ENCODE measurements at regions not wholly inside any gene's neighbourhood (a gene's known extent, or its start where the extent isn't known, plus 50 kb on each side); places are given as distances from the start of the nearest gene placed in this dataset.

- POLR2A ChIA-PET: no interaction called here
- CTCF ChIA-PET: interaction anchor here (1.8 kb wide), 1 partner anchor 8 kb away, joined by 3 read pairs; no protein-coding TSS in a partner anchor
- Mint-ChIP-seq H3K4me1 (peaks cover 15% of the 10 kb centered on the region), H3K27ac (no peak overlapping the region), H3K36me3 (ENCODE audit: low read depth) (no peaks in the 10 kb centered on the region), H3K9me3 (peaks cover 12% of the 10 kb centered on the region), H3K4me3 (no peak overlapping the region), H3K27me3 (peaks cover 6% of the 10 kb centered on the region)
- no peak for DNase-seq
Measured at GRCh38 chr2:100683231-100683630, 120.4 kb downstream of the PDCL3 start.

DNA sequence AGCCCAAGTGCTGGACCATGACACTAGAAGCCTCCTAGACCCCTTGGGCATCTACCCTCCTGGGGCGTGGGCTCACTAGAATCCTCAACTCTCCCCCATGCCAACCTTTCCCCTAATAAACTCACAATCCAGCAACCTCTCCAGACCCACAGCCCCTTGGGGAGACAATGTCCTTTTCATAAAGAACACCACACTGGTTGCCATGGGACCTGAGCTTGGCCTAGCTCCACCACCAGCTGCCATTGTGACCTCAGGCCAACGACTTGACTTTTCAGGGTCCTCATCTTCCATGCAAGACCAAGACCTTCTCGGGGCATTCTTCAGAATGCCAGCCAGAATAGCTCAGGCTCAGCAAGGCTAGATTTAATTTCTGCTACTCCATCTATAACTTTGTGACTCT is 128.1 kb upstream of the NPAS2 start:
- Mint-ChIP-seq H3K27me3 (no peaks in the 10 kb centered on the region), H3K4me1 (no peaks in the 10 kb centered on the region), H3K27ac (no peak overlapping the region), H3K4me3 (no peak overlapping the region), H3K36me3 (ENCODE audit: low read depth) (peaks cover 2% of the 10 kb centered on the region), H3K9me3 (peaks cover 27% of the 10 kb centered on the region)
- no peak for DNase-seq
- ChIA-PET CTCF (no interaction called here), POLR2A (no interaction called here)

GRCh38 chr2:100692381-100692780 is 127.6 kb upstream of the NPAS2 start:
- H3K9me3 Mint-ChIP-seq: peaks cover 26% of the 10 kb centered on the region

GRCh38 chr2:100692906-100693305 is 127.0 kb upstream of the NPAS2 start:
- Mint-ChIP-seq H3K27me3 (no peaks in the 10 kb centered on the region), H3K4me3 (no peak overlapping the region), H3K4me1 (no peaks in the 10 kb centered on the region), H3K36me3 (ENCODE audit: low read depth) (peaks cover 2% of the 10 kb centered on the region), H3K27ac (no peak overlapping the region), H3K9me3 (peaks cover 24% of the 10 kb centered on the region)
- ChIA-PET CTCF (interaction anchor here (0.6 kb wide), 1 partner anchor 68 kb away, joined by 3 read pairs; no protein-coding TSS in a partner anchor), POLR2A (no interaction called here)
- no peak for DNase-seq

More at GRCh38 chr2:100692381-100692780, 127.6 kb upstream of the NPAS2 start:
- H3K4me1 Mint-ChIP-seq: no peaks in the 10 kb centered on the region
- POLR2A ChIA-PET: no interaction called here
- H3K4me3 Mint-ChIP-seq: no peak overlapping the region
- CTCF ChIA-PET: interaction anchor here (0.6 kb wide), 1 partner anchor 67 kb away, joined by 3 read pairs; no protein-coding TSS in a partner anchor
- no peaks in the 10 kb centered on the region for H3K27me3 Mint-ChIP-seq
- no peak overlapping the region for H3K27ac Mint-ChIP-seq
- no peak for DNase-seq
- peaks cover 2% of the 10 kb centered on the region for H3K36me3 Mint-ChIP-seq (ENCODE audit: low read depth)

- Mint-ChIP-seq H3K4me1 (peaks cover 8% of the 10 kb centered on the region), H3K4me3 (no peak overlapping the region), H3K36me3 (ENCODE audit: low read depth) (peaks cover 2% of the 10 kb centered on the region), H3K27me3 (no peaks in the 10 kb centered on the region), H3K27ac (no peak overlapping the region), H3K9me3 (peaks cover 26% of the 10 kb centered on the region)
- ChIA-PET CTCF (no interaction called here), POLR2A (no interaction called here)
- no peak for DNase-seq
Measured at GRCh38 chr2:100699131-100699530, 120.8 kb upstream of the NPAS2 start.

DNA sequence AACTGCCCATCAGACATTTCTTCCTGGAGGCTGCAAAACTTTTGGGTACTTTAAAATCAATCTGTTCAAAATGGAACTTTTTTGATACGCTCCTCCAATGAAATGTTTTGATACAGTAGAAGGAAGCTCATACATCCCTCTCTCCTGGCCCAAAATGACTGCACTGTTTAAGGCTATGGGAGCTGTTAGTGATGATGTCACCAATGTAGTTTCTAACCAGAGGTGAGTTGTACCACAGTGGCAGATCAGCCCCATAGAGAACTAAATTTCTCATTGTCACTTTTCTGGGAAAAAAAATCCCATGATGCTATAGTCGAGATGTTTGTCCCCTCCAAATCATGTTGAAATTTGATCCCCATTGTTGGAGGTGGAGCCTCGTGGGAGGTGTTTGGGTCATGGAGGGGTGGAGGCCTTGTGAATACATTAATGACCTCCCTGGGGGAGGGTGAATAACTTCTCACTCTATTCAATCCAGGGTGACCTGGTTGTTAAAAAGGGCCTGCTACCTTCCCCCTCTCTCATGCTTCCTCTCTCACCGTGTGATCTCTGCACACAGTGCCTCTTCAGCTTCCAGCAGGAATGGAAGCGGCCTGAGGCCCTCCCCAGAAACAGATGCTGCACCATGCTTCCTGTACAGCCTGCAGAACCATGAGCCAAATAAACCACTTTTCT is 117.4 kb upstream of the NPAS2 start:
- no peak for DNase-seq
- ChIA-PET CTCF (no interaction called here), POLR2A (no interaction called here)
- Mint-ChIP-seq H3K4me3 (no peak overlapping the region), H3K27me3 (no peaks in the 10 kb centered on the region), H3K9me3 (peaks cover 7% of the 10 kb centered on the region), H3K36me3 (ENCODE audit: low read depth) (no peaks in the 10 kb centered on the region), H3K27ac (no peak overlapping the region), H3K4me1 (peaks cover 19% of the 10 kb centered on the region)

- ChIA-PET POLR2A (no interaction called here), CTCF (no interaction called here)
- DNase-seq: no peak
- Mint-ChIP-seq H3K9me3 (peaks cover 7% of the 10 kb centered on the region), H3K36me3 (ENCODE audit: low read depth) (no peaks in the 10 kb centered on the region), H3K27me3 (no peaks in the 10 kb centered on the region), H3K4me3 (no peak overlapping the region), H3K27ac (no peak overlapping the region), H3K4me1 (peaks cover 24% of the 10 kb centered on the region)
Measured at GRCh38 chr2:100703213-100703612, 116.7 kb upstream of the NPAS2 start.

GRCh38 chr2:100703739-100704138 is 116.2 kb upstream of the NPAS2 start:
- H3K27me3 Mint-ChIP-seq: no peaks in the 10 kb centered on the region
- peaks cover 26% of the 10 kb centered on the region for H3K4me1 Mint-ChIP-seq
- H3K36me3 Mint-ChIP-seq (ENCODE audit: low read depth): no peaks in the 10 kb centered on the region
- peaks cover 7% of the 10 kb centered on the region for H3K9me3 Mint-ChIP-seq
- no peak overlapping the region for H3K27ac Mint-ChIP-seq
- ChIA-PET CTCF (no interaction called here), POLR2A (no interaction called here)
- DNase-seq: no peak
- no peak overlapping the region for H3K4me3 Mint-ChIP-seq

DNA sequence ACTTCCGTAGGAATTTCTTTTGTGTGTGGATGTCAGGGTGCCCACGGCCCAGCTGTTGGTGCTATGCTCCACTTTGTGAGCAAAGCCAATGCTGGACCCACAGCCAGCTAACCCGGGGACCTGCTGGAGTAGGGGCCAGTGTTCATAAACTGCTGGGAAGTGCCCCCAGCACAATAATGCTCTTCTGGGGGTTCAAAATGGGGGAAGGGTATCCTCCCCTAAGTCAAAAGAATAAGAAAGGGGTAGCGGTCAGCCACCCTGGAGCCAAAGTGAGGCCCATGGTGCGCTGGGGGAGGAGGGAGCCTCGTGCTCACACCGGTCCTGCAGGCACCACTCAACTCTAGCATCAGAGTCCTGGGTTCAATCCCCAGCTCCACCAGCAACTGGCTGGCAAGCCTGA is 115.8 kb upstream of the NPAS2 start:
- H3K27ac Mint-ChIP-seq: peak overlapping the region; percentile 20
- H3K36me3 Mint-ChIP-seq (ENCODE audit: low read depth): no peaks in the 10 kb centered on the region
- ChIA-PET CTCF (no interaction called here), POLR2A (no interaction called here)
- H3K27me3 Mint-ChIP-seq: no peaks in the 10 kb centered on the region
- DNase-seq: no peak
- H3K9me3 Mint-ChIP-seq: peaks cover 7% of the 10 kb centered on the region
- peaks cover 26% of the 10 kb centered on the region for H3K4me1 Mint-ChIP-seq
- H3K4me3 Mint-ChIP-seq: no peak overlapping the region

- POLR2A ChIA-PET: no interaction called here
Measured at GRCh38 chr2:100704711-100705110, 115.2 kb upstream of the NPAS2 start.

GRCh38 chr2:100707016-100707947 is 112.7 kb upstream of the NPAS2 start:
- no peak for DNase-seq
- CTCF ChIA-PET: interaction anchor here (0.6 to 1.1 kb wide), 2 partner anchors 16 to 322 kb away, joined by 3 read pairs; no protein-coding TSS in a partner anchor
- H3K27me3 Mint-ChIP-seq: no peaks in the 10 kb centered on the region
- H3K27ac Mint-ChIP-seq: peak overlapping the region; percentile 72
- H3K36me3 Mint-ChIP-seq (ENCODE audit: low read depth): no peaks in the 10 kb centered on the region
- POLR2A ChIA-PET: no interaction called here
- H3K4me1 Mint-ChIP-seq: peaks cover 26% of the 10 kb centered on the region
- peaks cover 2% of the 10 kb centered on the region for H3K9me3 Mint-ChIP-seq
- no peak overlapping the region for H3K4me3 Mint-ChIP-seq

More at GRCh38 chr2:100704711-100705110, 115.2 kb upstream of the NPAS2 start:
- Mint-ChIP-seq H3K4me3 (no peak overlapping the region), H3K36me3 (ENCODE audit: low read depth) (no peaks in the 10 kb centered on the region), H3K27me3 (no peaks in the 10 kb centered on the region), H3K4me1 (peaks cover 26% of the 10 kb centered on the region), H3K27ac (no peak overlapping the region), H3K9me3 (peaks cover 7% of the 10 kb centered on the region)
- CTCF ChIA-PET: no interaction called here
- no peak for DNase-seq

DNA sequence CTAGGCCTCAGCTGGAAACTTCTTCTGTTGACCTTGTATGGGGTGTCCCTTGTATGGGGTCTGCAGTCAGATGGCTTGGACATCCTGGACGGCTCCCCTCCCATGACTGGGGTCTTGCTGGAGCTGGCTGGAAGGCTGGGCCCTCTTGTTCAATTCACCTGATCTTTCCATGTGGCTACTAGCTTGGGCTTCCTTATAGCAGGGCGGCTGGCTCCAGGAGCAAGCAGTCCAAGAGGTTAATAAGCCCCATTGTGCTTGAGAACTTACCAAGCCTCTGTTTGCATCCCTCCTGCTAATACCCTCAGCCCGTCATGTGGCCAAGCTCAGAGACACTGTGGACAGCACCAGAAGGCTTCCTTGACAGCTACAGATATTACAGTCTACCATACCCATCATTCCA is 111.6 kb upstream of the NPAS2 start:
- CTCF ChIA-PET: interaction anchor here (0.5 kb wide), 1 partner anchor 595 kb away, joined by 3 read pairs; no protein-coding TSS in a partner anchor
- peaks cover 24% of the 10 kb centered on the region for H3K4me1 Mint-ChIP-seq

GRCh38 chr2:100713106-100713505 is 106.8 kb upstream of the NPAS2 start:
- H3K36me3 Mint-ChIP-seq (ENCODE audit: low read depth): no peaks in the 10 kb centered on the region
- H3K4me1 Mint-ChIP-seq: peaks cover 3% of the 10 kb centered on the region
- ChIA-PET CTCF (interaction anchor here (0.9 kb wide), 1 partner anchor 17 kb away, joined by 3 read pairs; no protein-coding TSS in a partner anchor), POLR2A (no interaction called here)
- no peak overlapping the region for H3K27ac Mint-ChIP-seq
- H3K27me3 Mint-ChIP-seq: no peaks in the 10 kb centered on the region
- DNase-seq: no peak
- no peak overlapping the region for H3K4me3 Mint-ChIP-seq
- no peaks in the 10 kb centered on the region for H3K9me3 Mint-ChIP-seq

More for the DNA sequence above, 111.6 kb upstream of the NPAS2 start:
- Mint-ChIP-seq H3K9me3 (no peaks in the 10 kb centered on the region), H3K4me3 (no peak overlapping the region), H3K27ac (no peak overlapping the region), H3K27me3 (no peaks in the 10 kb centered on the region), H3K36me3 (ENCODE audit: low read depth) (no peaks in the 10 kb centered on the region)
- POLR2A ChIA-PET: no interaction called here
- DNase-seq: no peak

Data from activated CD4-positive, alpha-beta T cell treated with anti-CD3 and anti-CD28 coated beads, Interleukin-2, amount 10 ng/mL, durations not matched to agents 7 days and 5 days (primary cell).